Mammary epithelial cell (primary cell): ENCODE measurements at regions not wholly inside any gene's neighbourhood (a gene's known extent, or its start where the extent isn't known, plus 50 kb on each side); places are given as distances from the start of the nearest gene placed in this dataset.

ENCODE experiments used
- EZH2 ChIP-seq: IDR thresholded peaks from 2 replicates; pipeline ENCODE4 v1.6.1; 2012; ENCODE audit warnings: low read length, inconsistent platforms, borderline replicate concordance
- TF ChIP-seq, protein P1 (sequence below), 2 donors: IDR thresholded peaks in 1 of 2; conservative IDR thresholded peaks in 1 of 2; 2 replicates each; pipeline ENCODE4 v1.5.1; 2011 to 2012; ENCODE audit warnings: inconsistent platforms in 2 of 2, low read length in 2 of 2, mild to moderate bottlenecking in 2 of 2, control low read depth in 1 of 2, low read depth in 1 of 2; ENCODE audit not compliant: insufficient read depth in 1 of 2; ENCODE audit errors: extremely low read depth in 1 of 2

- TF ChIP-seq, protein P1, sequence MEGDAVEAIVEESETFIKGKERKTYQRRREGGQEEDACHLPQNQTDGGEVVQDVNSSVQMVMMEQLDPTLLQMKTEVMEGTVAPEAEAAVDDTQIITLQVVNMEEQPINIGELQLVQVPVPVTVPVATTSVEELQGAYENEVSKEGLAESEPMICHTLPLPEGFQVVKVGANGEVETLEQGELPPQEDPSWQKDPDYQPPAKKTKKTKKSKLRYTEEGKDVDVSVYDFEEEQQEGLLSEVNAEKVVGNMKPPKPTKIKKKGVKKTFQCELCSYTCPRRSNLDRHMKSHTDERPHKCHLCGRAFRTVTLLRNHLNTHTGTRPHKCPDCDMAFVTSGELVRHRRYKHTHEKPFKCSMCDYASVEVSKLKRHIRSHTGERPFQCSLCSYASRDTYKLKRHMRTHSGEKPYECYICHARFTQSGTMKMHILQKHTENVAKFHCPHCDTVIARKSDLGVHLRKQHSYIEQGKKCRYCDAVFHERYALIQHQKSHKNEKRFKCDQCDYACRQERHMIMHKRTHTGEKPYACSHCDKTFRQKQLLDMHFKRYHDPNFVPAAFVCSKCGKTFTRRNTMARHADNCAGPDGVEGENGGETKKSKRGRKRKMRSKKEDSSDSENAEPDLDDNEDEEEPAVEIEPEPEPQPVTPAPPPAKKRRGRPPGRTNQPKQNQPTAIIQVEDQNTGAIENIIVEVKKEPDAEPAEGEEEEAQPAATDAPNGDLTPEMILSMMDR (conservative IDR thresholded peaks at IDR 0.05 in 1 of 2, IDR thresholded peaks at IDR 0.05 in 1 of 2; ENCODE audit: extremely low read depth in 1 of 2, insufficient read depth in 1 of 2, low read depth in 1 of 2, low read length in 2 of 2), result no peak
- no peak for TF ChIP-seq EZH2
Measured at GRCh38 chr5:27494887-27495286, 456.5 kb upstream of the CDH9 start.
